Progenitor cell of endocrine pancreas (in vitro differentiated cells): ENCODE measurements at regions not wholly inside any gene's neighbourhood (a gene's known extent, or its start where the extent isn't known, plus 50 kb on each side); places are given as distances from the start of the nearest gene placed in this dataset.

Experiments
- DNase-seq: peaks from one replicate; pipeline ENCODE4 v3.0.0; 2021; ENCODE audit warnings: low spot score; ENCODE audit not compliant: unreplicated experiment
- H3K27ac Mint-ChIP-seq: 2 replicates; pipeline ENCODE4 v1.8.0; 2021; ENCODE audit warnings: mild to moderate bottlenecking, moderate library complexity, mixed read lengths
- H3K27me3 Mint-ChIP-seq: 2 replicates; pipeline ENCODE4 v1.8.0; 2021; ENCODE audit warnings: mixed read lengths
- H3K36me3 Mint-ChIP-seq: 2 replicates; pipeline ENCODE4 v1.8.0; 2022; ENCODE audit warnings: mixed read lengths; ENCODE audit not compliant: insufficient read depth
- H3K4me1 Mint-ChIP-seq: 2 replicates; pipeline ENCODE4 v1.8.0; 2021; ENCODE audit warnings: low read depth, mixed read lengths
- H3K4me3 Mint-ChIP-seq: 2 replicates; pipeline ENCODE4 v1.8.0; 2021; ENCODE audit warnings: low read depth, mild to moderate bottlenecking, moderate library complexity, mixed read lengths
- H3K9me3 Mint-ChIP-seq: 2 replicates; pipeline ENCODE4 v1.8.0; 2021; ENCODE audit warnings: low read depth, mixed read lengths
- TF ChIP-seq, protein P1 (sequence below): fragments of 200-600 bp; sonication (generic); IDR thresholded peaks from one replicate; pipeline ENCODE4 v1.5.0; 2021; ENCODE audit warnings: antibody characterized with exemption, mild to moderate bottlenecking; ENCODE audit not compliant: unreplicated experiment

DNA sequence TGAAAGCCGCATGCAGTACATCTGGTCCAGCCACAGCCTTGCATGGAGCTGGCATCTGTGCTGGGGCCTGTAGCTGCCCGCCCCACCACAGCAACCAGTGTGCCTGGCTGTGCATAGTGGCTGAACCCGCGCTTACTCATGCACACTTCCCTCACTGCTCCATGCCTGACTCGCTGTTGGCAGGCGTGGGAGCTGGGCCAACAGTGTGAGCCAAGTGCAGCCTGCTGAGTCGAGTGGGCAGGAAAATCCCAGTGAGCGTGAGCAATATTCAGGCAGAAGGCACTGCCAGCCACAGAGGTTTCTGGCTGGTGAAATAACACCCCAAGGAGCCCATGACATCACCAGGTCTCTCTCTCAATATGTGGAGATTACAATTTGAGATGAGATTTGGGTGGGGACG is 1674.1 kb upstream of the TMEFF2 start:
- no peaks in the 10 kb centered on the region for H3K36me3 Mint-ChIP-seq
- H3K27ac Mint-ChIP-seq, result no peak overlapping the region
- no peaks in the 10 kb centered on the region for H3K27me3 Mint-ChIP-seq
- no peaks in the 10 kb centered on the region for H3K9me3 Mint-ChIP-seq
- DNase-seq, result no peak
- TF ChIP-seq, protein P1, sequence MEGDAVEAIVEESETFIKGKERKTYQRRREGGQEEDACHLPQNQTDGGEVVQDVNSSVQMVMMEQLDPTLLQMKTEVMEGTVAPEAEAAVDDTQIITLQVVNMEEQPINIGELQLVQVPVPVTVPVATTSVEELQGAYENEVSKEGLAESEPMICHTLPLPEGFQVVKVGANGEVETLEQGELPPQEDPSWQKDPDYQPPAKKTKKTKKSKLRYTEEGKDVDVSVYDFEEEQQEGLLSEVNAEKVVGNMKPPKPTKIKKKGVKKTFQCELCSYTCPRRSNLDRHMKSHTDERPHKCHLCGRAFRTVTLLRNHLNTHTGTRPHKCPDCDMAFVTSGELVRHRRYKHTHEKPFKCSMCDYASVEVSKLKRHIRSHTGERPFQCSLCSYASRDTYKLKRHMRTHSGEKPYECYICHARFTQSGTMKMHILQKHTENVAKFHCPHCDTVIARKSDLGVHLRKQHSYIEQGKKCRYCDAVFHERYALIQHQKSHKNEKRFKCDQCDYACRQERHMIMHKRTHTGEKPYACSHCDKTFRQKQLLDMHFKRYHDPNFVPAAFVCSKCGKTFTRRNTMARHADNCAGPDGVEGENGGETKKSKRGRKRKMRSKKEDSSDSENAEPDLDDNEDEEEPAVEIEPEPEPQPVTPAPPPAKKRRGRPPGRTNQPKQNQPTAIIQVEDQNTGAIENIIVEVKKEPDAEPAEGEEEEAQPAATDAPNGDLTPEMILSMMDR, result no peak
- no peaks in the 10 kb centered on the region for H3K4me1 Mint-ChIP-seq
- H3K4me3 Mint-ChIP-seq, result no peak overlapping the region

GRCh38 chr2:193868132-193868531 is 1673.4 kb upstream of the TMEFF2 start:
- Mint-ChIP-seq H3K27me3 (no peaks in the 10 kb centered on the region), H3K36me3 (no peaks in the 10 kb centered on the region), H3K27ac (no peak overlapping the region), H3K9me3 (no peaks in the 10 kb centered on the region), H3K4me1 (no peaks in the 10 kb centered on the region), H3K4me3 (no peak overlapping the region)
- TF ChIP-seq, protein P1, result no peak
- DNase-seq, result no peak

GRCh38 chr2:193867454-193867853 is 1672.7 kb upstream of the TMEFF2 start:
- Mint-ChIP-seq H3K27ac (no peak overlapping the region), H3K36me3 (no peaks in the 10 kb centered on the region), H3K27me3 (no peaks in the 10 kb centered on the region), H3K4me1 (no peaks in the 10 kb centered on the region), H3K9me3 (no peaks in the 10 kb centered on the region), H3K4me3 (no peak overlapping the region)
- no peak for DNase-seq
- TF ChIP-seq, protein P1, result no peak

DNA sequence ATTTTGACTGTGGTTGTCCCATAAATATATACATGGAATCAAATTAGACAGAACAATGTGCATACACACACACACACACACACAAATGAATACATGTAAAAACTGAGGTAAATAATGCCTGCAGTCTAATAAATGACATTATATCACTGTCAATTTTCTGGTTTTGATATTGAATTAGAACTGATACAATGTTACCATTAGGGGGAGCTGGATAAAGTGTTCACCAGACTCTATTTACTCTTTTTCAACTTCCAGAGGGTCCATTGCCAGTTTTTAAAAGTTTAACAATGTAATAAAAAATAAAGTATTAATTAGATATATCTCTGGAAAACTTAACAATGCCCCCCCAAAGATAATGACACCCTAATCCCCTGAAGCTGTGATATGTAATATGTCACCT is 1666.8 kb upstream of the TMEFF2 start:
- H3K4me1 Mint-ChIP-seq, result no peaks in the 10 kb centered on the region
- DNase-seq, result no peak
- no peak overlapping the region for H3K4me3 Mint-ChIP-seq
- no peaks in the 10 kb centered on the region for H3K36me3 Mint-ChIP-seq
- TF ChIP-seq, protein P1, result peak; percentile 26
- H3K27me3 Mint-ChIP-seq, result no peaks in the 10 kb centered on the region
- H3K9me3 Mint-ChIP-seq, result no peaks in the 10 kb centered on the region
- no peak overlapping the region for H3K27ac Mint-ChIP-seq

DNA sequence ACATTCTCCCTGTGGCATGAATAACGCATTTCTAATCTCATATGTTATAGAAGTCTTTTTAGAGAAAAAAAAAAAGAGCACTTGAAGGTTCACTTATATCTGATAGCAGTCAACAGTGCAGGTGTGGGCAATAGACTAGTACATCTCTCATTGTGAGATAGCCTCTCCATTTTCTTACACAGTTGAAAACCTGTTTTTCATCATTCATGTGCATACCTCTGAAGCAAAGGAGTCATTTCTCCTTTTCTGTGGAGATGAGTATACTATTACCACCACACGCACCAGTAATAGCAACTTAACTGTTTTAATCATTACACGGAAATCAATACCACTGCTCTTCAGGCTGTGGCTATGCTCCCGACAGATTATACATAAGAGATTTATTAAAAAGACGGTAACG is 1653.3 kb upstream of the TMEFF2 start:
- H3K27ac Mint-ChIP-seq, result no peak overlapping the region
- H3K27me3 Mint-ChIP-seq, result no peaks in the 10 kb centered on the region
- peaks cover 14% of the 10 kb centered on the region for H3K4me1 Mint-ChIP-seq
- DNase-seq, result no peak
- H3K9me3 Mint-ChIP-seq, result no peaks in the 10 kb centered on the region
- peaks cover 5% of the 10 kb centered on the region for H3K36me3 Mint-ChIP-seq
- H3K4me3 Mint-ChIP-seq, result no peak overlapping the region
- TF ChIP-seq, protein P1, result no peak

DNA sequence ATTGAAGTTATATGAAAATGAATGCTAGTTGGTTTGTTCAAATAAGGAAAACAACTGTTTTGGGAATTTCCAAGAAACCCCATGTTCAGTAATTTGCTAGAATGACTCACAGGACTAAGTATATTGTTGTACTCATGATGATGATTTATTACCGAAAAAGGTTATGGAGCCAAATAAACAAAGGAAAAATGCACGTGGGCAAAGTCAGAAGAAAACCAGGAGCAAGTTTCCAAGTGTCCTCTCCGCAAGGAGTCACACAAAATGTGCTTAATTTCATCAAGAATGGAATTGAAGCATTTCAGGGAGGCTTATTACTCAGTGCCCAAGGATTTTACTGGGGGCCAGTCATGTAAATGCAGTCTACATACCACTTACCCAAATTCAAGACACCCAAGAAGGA is 1652.4 kb upstream of the TMEFF2 start:
- H3K9me3 Mint-ChIP-seq, result no peaks in the 10 kb centered on the region
- H3K4me1 Mint-ChIP-seq, result peaks cover 14% of the 10 kb centered on the region
- TF ChIP-seq, protein P1, result no peak

More for the DNA sequence above, 1652.4 kb upstream of the TMEFF2 start:
- Mint-ChIP-seq H3K4me3 (no peak overlapping the region), H3K27me3 (no peaks in the 10 kb centered on the region), H3K27ac (no peak overlapping the region), H3K36me3 (peaks cover 5% of the 10 kb centered on the region)
- no peak for DNase-seq
